ENCODE measurements at regions not wholly inside any gene's neighbourhood (a gene's known extent, or its start where the extent isn't known, plus 50 kb on each side); places are given as distances from the start of the nearest gene placed in this dataset.
A peak's percentile ranks its signal among the peaks of the same experiment; 100 is the strongest.

GRCh38 chr2:67783026-67783425 is 279.8 kb downstream of the C1D start:
- TF ChIP-seq POLR2A (IDR thresholded peaks at IDR 0.05): no peak
- TF ChIP-seq CTCF (IDR thresholded peaks at IDR 0.05): no peak
- no peaks in the 10 kb centered on the region for H3K36me3 ChIP-seq
- no peaks in the 10 kb centered on the region for H3K27me3 ChIP-seq
- intact Hi-C loops (cut with DNase I): no loop called here
- H3K9me3 ChIP-seq: no peaks in the 10 kb centered on the region
- peak overlapping the region; percentile 11 to 87 (median 69) for H3K27ac ChIP-seq
- no peak overlapping the region for H3K4me3 ChIP-seq (replicated peaks in 1 of 3)
- WGBS, 2 donors: 64 to 84% methylated on average over 1 of the region's 1 CpG
- peaks cover 25 to 26% of the 10 kb centered on the region in 2 donors for H3K4me1 ChIP-seq
- peak; percentile 64 to 65 for DNase-seq

- 83 to 88% methylated on average over 2 of the region's 2 CpGs for WGBS, 2 donors
- TF ChIP-seq CTCF (IDR thresholded peaks at IDR 0.05): no peak
- no peak for TF ChIP-seq POLR2A (IDR thresholded peaks at IDR 0.05)
These were observed 272.2 kb downstream of the C1D start for GRCh38 chr2:67790622-67791021.

GRCh38 chr2:67792191-67792590 is 270.6 kb downstream of the C1D start:
- intact Hi-C loops (cut with DNase I): no loop called here
- 75 to 77% methylated on average over 4 of the region's 4 CpGs for WGBS, 2 donors
- peaks cover 0 to 2% of the 10 kb centered on the region in 2 donors for H3K4me1 ChIP-seq
- no peak for TF ChIP-seq POLR2A (IDR thresholded peaks at IDR 0.05)
- TF ChIP-seq CTCF (IDR thresholded peaks at IDR 0.05): no peak
- H3K27me3 ChIP-seq: no peaks in the 10 kb centered on the region
- H3K27ac ChIP-seq: no peak overlapping the region
- H3K36me3 ChIP-seq: no peaks in the 10 kb centered on the region
- no peak for DNase-seq
- H3K9me3 ChIP-seq: no peaks in the 10 kb centered on the region
- no peak overlapping the region for H3K4me3 ChIP-seq (replicated peaks in 1 of 3)

More at GRCh38 chr2:67790622-67791021, 272.2 kb downstream of the C1D start:
- intact Hi-C loops (cut with DNase I): no loop called here
- Histone ChIP-seq H3K4me3 (replicated peaks in 1 of 3) (no peak overlapping the region), H3K36me3 (no peaks in the 10 kb centered on the region), H3K4me1 (no peaks in the 10 kb centered on the region), H3K9me3 (no peaks in the 10 kb centered on the region), H3K27me3 (no peaks in the 10 kb centered on the region), H3K27ac (no peak overlapping the region)
- DNase-seq: no peak

GRCh38 chr2:67792681-67793091 is 270.1 kb downstream of the C1D start:
- Histone ChIP-seq H3K27ac (no peak overlapping the region), H3K27me3 (no peaks in the 10 kb centered on the region), H3K36me3 (no peaks in the 10 kb centered on the region), H3K4me1 (peaks cover 3 to 7% of the 10 kb centered on the region in 2 donors), H3K4me3 (replicated peaks in 1 of 3) (no peak overlapping the region), H3K9me3 (no peaks in the 10 kb centered on the region)
- no peak for DNase-seq
- 87 to 94% methylated on average over 8 of the region's 8 CpGs for WGBS, 2 donors
- intact Hi-C loops (cut with DNase I): no loop called here
- no peak for TF ChIP-seq CTCF (IDR thresholded peaks at IDR 0.05)
- no peak for TF ChIP-seq POLR2A (IDR thresholded peaks at IDR 0.05)

DNA sequence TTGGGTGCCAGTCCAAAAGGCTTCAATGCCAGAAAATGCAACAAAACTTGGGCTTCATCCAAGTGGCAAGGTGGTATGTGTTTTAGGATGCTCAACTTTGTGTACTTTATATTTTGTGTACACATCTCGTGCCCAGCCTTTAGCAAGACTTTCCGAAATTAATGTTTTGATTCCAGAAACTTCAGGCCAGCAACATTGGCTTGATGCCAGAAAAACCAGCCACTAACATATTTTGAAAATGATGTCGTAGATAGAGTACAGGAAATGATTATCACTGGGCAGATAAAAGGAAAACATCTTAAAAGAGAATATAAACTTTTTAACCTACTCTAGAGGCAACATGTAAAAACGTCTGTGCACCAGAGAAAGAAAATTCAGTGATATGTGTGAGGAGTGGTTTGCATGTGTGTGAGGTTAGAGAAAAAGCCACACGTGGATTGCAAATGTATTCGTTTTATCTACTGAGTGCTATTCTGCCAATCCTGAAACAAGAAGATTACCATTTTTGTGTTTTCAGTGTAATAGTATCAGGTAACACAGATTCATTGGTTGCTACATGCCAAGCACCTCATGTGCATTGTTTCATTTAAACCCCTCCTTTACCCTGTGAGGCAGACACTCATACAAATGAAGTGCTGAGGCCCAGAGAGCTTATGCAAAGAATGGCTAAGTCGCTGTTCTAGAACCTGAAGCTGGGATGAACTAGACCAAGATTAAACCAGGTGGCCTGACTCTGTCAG is 264.8 kb downstream of the C1D start:
- no peak overlapping the region for H3K4me3 ChIP-seq (replicated peaks in 1 of 3)
- 22 to 26% methylated on average over 7 of the region's 7 CpGs for WGBS, 2 donors
- no peaks in the 10 kb centered on the region for H3K27me3 ChIP-seq
- TF ChIP-seq POLR2A (IDR thresholded peaks at IDR 0.05) (no peak), CTCF (IDR thresholded peaks at IDR 0.05) (no peak)
- peak in 1 of 2 donors; percentile 29 for DNase-seq
- no peaks in the 10 kb centered on the region for H3K36me3 ChIP-seq
- peak overlapping the region; percentile 37 to 55 (median 40) for H3K27ac ChIP-seq
- H3K4me1 ChIP-seq: peaks cover 3 to 14% of the 10 kb centered on the region in 2 donors
- intact Hi-C loops (cut with DNase I): no loop called here
- no peaks in the 10 kb centered on the region for H3K9me3 ChIP-seq
